Aorta (tissue), 5 donors: ENCODE measurements at regions not wholly inside any gene's neighbourhood (a gene's known extent, or its start where the extent isn't known, plus 50 kb on each side); places are given as distances from the start of the nearest gene placed in this dataset.

ENCODE experiments used
- ATAC-seq: fragments of 200-7000 bp; cut with Tn5 transposase; one replicate; pipeline ENCODE4 v1.9.1; 2022; ENCODE audit warnings: moderate library complexity; ENCODE audit not compliant: low FRiP score
- DNase-seq, 2 donors: peaks; one replicate each; pipeline ENCODE4 v3.0.0-alpha.2; 2020
- H3K27ac ChIP-seq, 2 donors: one replicate each; pipeline ENCODE4 v1.5.1; 2013; ENCODE audit warnings: low read length in 2 of 2, mild to moderate bottlenecking in 2 of 2, moderate library complexity in 2 of 2, control low read depth in 1 of 2, inconsistent platforms in 1 of 2, low read depth in 1 of 2
- H3K27me3 ChIP-seq, 2 donors: one replicate each; pipeline ENCODE4 v1.6.1; 2013; ENCODE audit warnings: control low read depth in 1 of 2, low read length in 1 of 2, mild to moderate bottlenecking in 1 of 2, moderate library complexity in 1 of 2; ENCODE audit not compliant: insufficient read depth in 2 of 2, control insufficient read depth in 1 of 2
- H3K36me3 ChIP-seq, 2 donors: one replicate each; pipeline ENCODE4 v1.6.1; 2013; ENCODE audit warnings: control low read depth in 1 of 2, low read length in 1 of 2, mild to moderate bottlenecking in 1 of 2; ENCODE audit not compliant: insufficient read depth in 2 of 2, control insufficient read depth in 1 of 2
- H3K4me1 ChIP-seq, 2 donors: one replicate each; pipeline ENCODE4 v1.6.1; 2013; ENCODE audit warnings: low read length in 2 of 2, control low read depth in 1 of 2, mild to moderate bottlenecking in 1 of 2, moderate library complexity in 1 of 2; ENCODE audit not compliant: insufficient read depth in 2 of 2, control insufficient read depth in 1 of 2
- H3K4me3 ChIP-seq, 2 donors: one replicate each; pipeline ENCODE4 v1.5.1; 2013; ENCODE audit warnings: low read length in 2 of 2, control low read depth in 1 of 2, mild to moderate bottlenecking in 1 of 2
- H3K9me3 ChIP-seq: one replicate; pipeline ENCODE4 v1.6.1; 2013; ENCODE audit warnings: mild to moderate bottlenecking, low read length; ENCODE audit not compliant: control insufficient read depth
- WGBS, 2 donors: extraction: QIAGEN DNeasy Blood & Tissue Kit; methylation state at CpG; one replicate each; pipeline ENCODE4 v1.1.7; 2013; 5-methylcytosine and 5-hydroxymethylcytosine counted together
- intact Hi-C, 2 donors: fragments of 100-400 bp; cut with DNase I; formaldehyde crosslinking; loops; one replicate each; pipeline versions ENCODE4 v1.14.2 to v1.15.0; 2022
- donor health status: healthy with polysubstance abuse.
- donor health status: Bipolar disorder and iron deficiency.
- donor health status: DM: no; HTN: no; CAD: no.
- donor health status: DM: no; HTN: no; CAD: no.
- donor health status: DM: yes; HTN: yes; CAD: no.

GRCh38 chr9:80218328-80218727, 646.6 kb downstream of the TLE4 start:
- H3K36me3 ChIP-seq, result no peaks in the 10 kb centered on the region
- intact Hi-C loops, result no loop called here
- H3K4me1 ChIP-seq, result no peaks in the 10 kb centered on the region
- no peak overlapping the region for H3K4me3 ChIP-seq
- DNase-seq (no peak), ATAC-seq (no peak)
- H3K27ac ChIP-seq, result no peak overlapping the region
- no peaks in the 10 kb centered on the region for H3K27me3 ChIP-seq
- WGBS, 2 donors, result 80 to 90% methylated on average over 6 of the region's 6 CpGs
- H3K9me3 ChIP-seq, result peaks cover 2% of the 10 kb centered on the region

DNA sequence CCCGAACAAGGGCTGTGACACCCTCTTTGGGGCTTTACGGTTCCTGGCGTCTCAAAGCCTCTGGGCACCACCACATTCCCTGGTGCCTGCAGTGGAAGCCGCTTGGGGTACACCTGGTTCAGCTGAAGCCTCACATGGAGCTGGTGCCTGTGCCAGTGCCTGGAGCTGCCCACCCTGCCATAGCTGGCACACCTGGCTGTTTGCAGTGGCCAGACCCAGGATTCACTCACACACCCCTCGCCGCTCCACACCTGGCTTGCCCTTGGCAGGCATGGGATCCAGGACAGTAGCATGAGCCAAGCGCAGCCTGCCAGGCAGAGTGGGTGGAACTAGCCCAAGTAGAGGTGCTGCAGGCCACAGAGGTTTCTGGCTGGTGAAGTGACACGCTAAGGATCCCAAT, 641.8 kb downstream of the TLE4 start:
- Histone ChIP-seq H3K4me1 (no peaks in the 10 kb centered on the region), H3K9me3 (peaks cover 2% of the 10 kb centered on the region), H3K27me3 (no peaks in the 10 kb centered on the region), H3K4me3 (no peak overlapping the region), H3K27ac (no peak overlapping the region), H3K36me3 (no peaks in the 10 kb centered on the region)
- intact Hi-C loops, result no loop called here
- peak in 1 of 2 donors; percentile 66 for DNase-seq
- 96 to 98% methylated on average over 8 of the region's 8 CpGs for WGBS, 2 donors
- ATAC-seq, result no peak

GRCh38 chr9:80208696-80209095, 636.9 kb downstream of the TLE4 start:
- Histone ChIP-seq H3K9me3 (peaks cover 1% of the 10 kb centered on the region), H3K27me3 (no peaks in the 10 kb centered on the region), H3K36me3 (no peaks in the 10 kb centered on the region), H3K27ac (no peak overlapping the region), H3K4me3 (no peak overlapping the region), H3K4me1 (no peaks in the 10 kb centered on the region)
- no peak for DNase-seq
- no peak for ATAC-seq
- intact Hi-C loops, result no loop called here

DNA sequence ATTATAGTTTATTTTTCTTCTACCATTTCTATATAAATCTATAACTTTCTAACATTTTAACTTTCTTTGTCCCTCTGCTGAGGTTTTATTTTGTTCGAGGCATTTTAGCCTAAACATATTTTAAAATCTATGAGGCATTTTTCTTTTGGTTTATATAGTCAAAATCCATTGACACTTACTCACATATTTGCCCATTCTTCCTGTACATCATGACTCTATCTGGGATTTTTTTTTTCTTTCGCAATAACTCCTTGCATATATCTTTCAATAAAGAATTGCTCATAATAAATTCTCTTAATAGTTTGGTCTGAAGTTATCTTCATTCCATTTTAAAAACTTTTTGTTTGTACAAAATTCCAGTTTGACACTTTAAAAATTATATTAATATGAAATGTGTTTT, 632.3 kb downstream of the TLE4 start:
- ATAC-seq (no peak), DNase-seq (no peak)
- H3K27ac ChIP-seq, result no peak overlapping the region
- no peaks in the 10 kb centered on the region for H3K4me1 ChIP-seq
- no peak overlapping the region for H3K4me3 ChIP-seq
- WGBS, 2 donors, result 29 to 60% methylated on average over 2 of the region's 2 CpGs
- no peaks in the 10 kb centered on the region for H3K36me3 ChIP-seq
- no peaks in the 10 kb centered on the region for H3K27me3 ChIP-seq
- intact Hi-C loops, result no loop called here
- H3K9me3 ChIP-seq, result no peaks in the 10 kb centered on the region

DNA sequence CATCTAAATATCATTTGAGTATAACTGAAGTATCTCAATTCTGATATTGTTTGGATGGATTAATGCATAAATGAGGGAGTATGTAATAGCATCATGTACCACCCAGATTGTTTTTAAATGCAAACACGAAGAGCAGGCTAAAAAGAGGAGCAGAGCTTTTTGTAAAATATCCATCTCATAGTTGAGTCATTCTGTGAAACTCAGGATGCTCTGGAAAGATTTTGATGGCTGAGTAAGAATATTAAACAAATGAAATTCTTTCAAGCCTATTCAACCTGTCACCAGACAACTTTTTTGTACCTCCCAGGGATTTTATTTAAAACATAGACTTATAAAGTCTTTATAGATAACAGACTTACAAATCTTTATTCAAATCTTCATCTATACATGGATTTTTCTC, 625.9 kb downstream of the TLE4 start:
- Histone ChIP-seq H3K9me3 (no peaks in the 10 kb centered on the region), H3K36me3 (no peaks in the 10 kb centered on the region), H3K27me3 (no peaks in the 10 kb centered on the region), H3K4me1 (no peaks in the 10 kb centered on the region), H3K27ac (no peak overlapping the region), H3K4me3 (no peak overlapping the region)
- DNase-seq (no peak), ATAC-seq (no peak)
- intact Hi-C loops, result no loop called here
- 63 to 75% methylated on average over 1 of the region's 1 CpG for WGBS, 2 donors

GRCh38 chr9:80191108-80191507, 619.3 kb downstream of the TLE4 start:
- H3K4me1 ChIP-seq, result no peaks in the 10 kb centered on the region
- intact Hi-C loops, result no loop called here
- H3K4me3 ChIP-seq, result no peak overlapping the region
- no peak for DNase-seq
- no peak overlapping the region for H3K27ac ChIP-seq
- ATAC-seq, result no peak
- no peaks in the 10 kb centered on the region for H3K36me3 ChIP-seq
- H3K27me3 ChIP-seq, result no peaks in the 10 kb centered on the region
- H3K9me3 ChIP-seq, result no peaks in the 10 kb centered on the region

GRCh38 chr9:80188579-80188978, 616.8 kb downstream of the TLE4 start:
- intact Hi-C loops, result no loop called here
- no peaks in the 10 kb centered on the region for H3K36me3 ChIP-seq
- ATAC-seq (no peak), DNase-seq (no peak)
- no peak overlapping the region for H3K4me3 ChIP-seq
- H3K27ac ChIP-seq, result no peak overlapping the region
- H3K9me3 ChIP-seq, result no peaks in the 10 kb centered on the region
- no peaks in the 10 kb centered on the region for H3K27me3 ChIP-seq
- WGBS, 2 donors, result 62 to 70% methylated on average over 4 of the region's 4 CpGs
- H3K4me1 ChIP-seq, result no peaks in the 10 kb centered on the region

GRCh38 chr9:80185112-80185738, 613.5 kb downstream of the TLE4 start:
- DNase-seq (no peak), ATAC-seq (no peak)
- H3K36me3 ChIP-seq, result no peaks in the 10 kb centered on the region
- 97 to 98% methylated on average over 23 to 27 of the region's 27 CpGs for WGBS, 2 donors
- no peak overlapping the region for H3K27ac ChIP-seq
- H3K27me3 ChIP-seq, result no peaks in the 10 kb centered on the region
- intact Hi-C loops, result no loop called here
- H3K4me3 ChIP-seq, result no peak overlapping the region
- H3K4me1 ChIP-seq, result no peaks in the 10 kb centered on the region
- H3K9me3 ChIP-seq, result no peaks in the 10 kb centered on the region

- 84 to 90% methylated on average over 2 of the region's 2 CpGs for WGBS, 2 donors
- peaks cover 4% of the 10 kb centered on the region for H3K9me3 ChIP-seq
- ATAC-seq, result no peak
- intact Hi-C loops, result loop anchor here in 1 of 2 donors (10.0 kb wide), 1 partner anchor 703 kb away; no protein-coding TSS in a partner anchor
- H3K36me3 ChIP-seq, result no peaks in the 10 kb centered on the region
- H3K4me1 ChIP-seq, result no peaks in the 10 kb centered on the region
- DNase-seq, result no peak
- H3K4me3 ChIP-seq, result no peak overlapping the region
- no peak overlapping the region for H3K27ac ChIP-seq
- H3K27me3 ChIP-seq, result no peaks in the 10 kb centered on the region
These were observed 606.2 kb downstream of the TLE4 start for GRCh38 chr9:80177949-80178480.
